H1 (cell line): ENCODE measurements at regions not wholly inside any gene's neighbourhood (a gene's known extent, or its start where the extent isn't known, plus 50 kb on each side); places are given as distances from the start of the nearest gene placed in this dataset.

Experiments
- CTCF ChIA-PET: fragments of 300-600 bp; sonication (Branson Sonifier 250); formaldehyde crosslinking; loops from one replicate; lab custom pipeline; 2021; ENCODE audit not compliant: partially characterized antibody; lab: Charles Lee
- POLR2A ChIA-PET: fragments of 300-600 bp; sonication (Branson Sonifier 250); formaldehyde crosslinking; loops from one replicate; lab custom pipeline; 2021; ENCODE audit warnings: inconsistent platforms; ENCODE audit not compliant: partially characterized antibody; lab: Charles Lee
- DNase-seq, 2 experiments: peaks; one replicate each; pipeline versions ENCODE4 v3.0.0 to v3.0.0-alpha.2; 2010 to 2022; ENCODE audit warnings: low spot score in 2 of 2, low read depth in 1 of 2, mixed read lengths in 1 of 2
- FAIRE-seq: peaks from 2 replicates; lab custom pipeline; 2011; peaks lifted over from hg19 to GRCh38; lab: Jason Lieb, UNC
- H2AFZ ChIP-seq: 2 replicates; pipeline ENCODE4 v1.8.1; 2012; ENCODE audit warnings: low read length, inconsistent platforms
- H2AK5ac ChIP-seq: 2 replicates; pipeline ENCODE4 v1.6.1; 2013; ENCODE audit warnings: low read depth, low read length
- H2BK120ac ChIP-seq: replicated peaks from 2 replicates; pipeline ENCODE3; 2013; ENCODE audit warnings: low read depth, low read length, inconsistent platforms
- H2BK12ac ChIP-seq: 2 replicates; pipeline ENCODE4 v1.6.1; 2013; ENCODE audit warnings: low read depth, low read length
- H2BK15ac ChIP-seq: 2 replicates; pipeline ENCODE4 v1.6.1; 2013; ENCODE audit warnings: low read length
- H2BK20ac ChIP-seq: 2 replicates; pipeline ENCODE4 v1.6.1; 2013; ENCODE audit warnings: low read length
- H2BK5ac ChIP-seq: 2 replicates; pipeline ENCODE4 v1.6.1; 2013; ENCODE audit warnings: low read depth, low read length
- H3K14ac ChIP-seq: 2 replicates; pipeline ENCODE4 v1.6.1; 2013; ENCODE audit warnings: inconsistent platforms; ENCODE audit not compliant: insufficient read length
- H3K18ac ChIP-seq: 2 replicates; pipeline ENCODE4 v1.6.1; 2013; ENCODE audit warnings: low read length; ENCODE audit errors: extremely low read depth
- H3K23ac ChIP-seq: 2 replicates; pipeline ENCODE4 v1.6.1; 2013; ENCODE audit warnings: inconsistent platforms; ENCODE audit not compliant: insufficient read length
- H3K23me2 ChIP-seq: 2 replicates; pipeline ENCODE4 v1.6.1; 2013; ENCODE audit warnings: low read depth, low read length
- H3K27ac ChIP-seq: 2 replicates; pipeline ENCODE4 v1.6.1; 2011; ENCODE audit warnings: low read depth, low read length, inconsistent platforms
- H3K27me3 ChIP-seq, 4 experiments: replicated peaks in 1 of 4; 1 replicate in 1 of 4; 2 replicates in 3 of 4; pipeline versions ENCODE4 v1.6.1 to v1.8.1; 2011 to 2013; ENCODE audit warnings: low read length in 3 of 4, mild to moderate bottlenecking in 3 of 4, inconsistent platforms in 2 of 4, mixed read lengths in 2 of 4, moderate library complexity in 1 of 4; ENCODE audit not compliant: control insufficient read depth in 3 of 4, insufficient read depth in 3 of 4; ENCODE audit errors: extremely low read depth in 1 of 4
- H3K36me3 ChIP-seq, 4 experiments: 2 replicates each; pipeline versions ENCODE4 v1.6.1 to v1.8.1; 2011 to 2013; ENCODE audit warnings: mild to moderate bottlenecking in 4 of 4, low read length in 3 of 4, moderate library complexity in 2 of 4, control low read depth in 1 of 4, inconsistent platforms in 1 of 4; ENCODE audit not compliant: insufficient read depth in 4 of 4, control insufficient read depth in 2 of 4
- H3K4ac ChIP-seq: replicated peaks from 2 replicates; pipeline ENCODE3; 2013; ENCODE audit warnings: low read length, low read depth, mixed read lengths, inconsistent platforms; ENCODE audit not compliant: insufficient read length
- H3K4me1 ChIP-seq, 4 experiments: replicated peaks in 1 of 4; 1 replicate in 1 of 4; 2 replicates in 3 of 4; pipeline versions ENCODE4 v1.6.1 to v1.8.1; 2011 to 2013; ENCODE audit warnings: low read length in 3 of 4, inconsistent platforms in 2 of 4, mixed read lengths in 1 of 4; ENCODE audit not compliant: insufficient read depth in 4 of 4, control insufficient read depth in 3 of 4
- H3K4me2 ChIP-seq, 2 experiments: 2 replicates each; pipeline versions ENCODE4 v1.6.1 to v1.8.1; 2011 to 2013; ENCODE audit warnings: low read depth in 2 of 2, low read length in 2 of 2, control low read depth in 1 of 2, inconsistent platforms in 1 of 2, mild to moderate bottlenecking in 1 of 2; ENCODE audit not compliant: insufficient read depth in 1 of 2
- H3K4me3 ChIP-seq, 4 experiments: fragments of 200-600, 300-600 bp in 1 of 4; sonication (generic), shearing (Covaris generic), sonication (Bioruptor Twin) in 1 of 4; 2 replicates each; pipeline versions ENCODE4 v1.5.1 to v1.8.1; 2011 to 2016; ENCODE audit warnings: low read length in 4 of 4, low read depth in 3 of 4, control low read depth in 2 of 4, inconsistent platforms in 2 of 4, mild to moderate bottlenecking in 2 of 4, mixed read lengths in 1 of 4, moderate library complexity in 1 of 4; ENCODE audit not compliant: insufficient read depth in 2 of 4; ENCODE audit errors: extremely low read depth in 1 of 4
- H3K56ac ChIP-seq: replicated peaks from 2 replicates; pipeline ENCODE3; 2013; ENCODE audit warnings: low read depth, mild to moderate bottlenecking, mixed read lengths, low read length, inconsistent platforms; ENCODE audit not compliant: insufficient read length
- H3K79me1 ChIP-seq: 2 replicates; pipeline ENCODE4 v1.6.1; 2013; ENCODE audit warnings: low read depth, low read length, control low read depth
- H3K79me2 ChIP-seq, 2 experiments: 2 replicates each; pipeline versions ENCODE4 v1.6.1 to v1.8.1; 2012 to 2013; ENCODE audit warnings: low read length in 2 of 2, mild to moderate bottlenecking in 2 of 2, inconsistent platforms in 1 of 2; ENCODE audit not compliant: insufficient read depth in 2 of 2, control insufficient read depth in 1 of 2
- H3K9ac ChIP-seq, 4 experiments: replicated peaks in 1 of 4; 1 replicate in 1 of 4; 2 replicates in 3 of 4; pipeline versions ENCODE4 v1.6.1 to v1.8.1; 2011 to 2013; ENCODE audit warnings: low read depth in 3 of 4, low read length in 3 of 4, control low read depth in 2 of 4, mild to moderate bottlenecking in 2 of 4, moderate library complexity in 2 of 4, inconsistent platforms in 1 of 4; ENCODE audit errors: extremely low read depth in 1 of 4
- H3K9me3 ChIP-seq, 2 experiments: 2 replicates each; pipeline versions ENCODE4 v1.6.1 to v1.8.1; 2012 to 2013; ENCODE audit warnings: mild to moderate bottlenecking in 2 of 2, moderate library complexity in 2 of 2, control low read depth in 1 of 2, inconsistent platforms in 1 of 2, low read depth in 1 of 2, low read length in 1 of 2, mixed read lengths in 1 of 2; ENCODE audit not compliant: insufficient read depth in 2 of 2
- H4K20me1 ChIP-seq, 2 experiments: replicated peaks in 1 of 2; 2 replicates each; pipeline versions ENCODE3 to v1.8.1; 2011 to 2013; ENCODE audit warnings: inconsistent platforms in 2 of 2, low read length in 2 of 2, mild to moderate bottlenecking in 1 of 2; ENCODE audit not compliant: insufficient read depth in 2 of 2, control insufficient read depth in 1 of 2
- H4K5ac ChIP-seq: 2 replicates; pipeline ENCODE4 v1.6.1; 2013; ENCODE audit warnings: low read length, low read depth, mixed read lengths, inconsistent platforms; ENCODE audit not compliant: insufficient read length
- H4K8ac ChIP-seq: 2 replicates; pipeline ENCODE4 v1.8.0; 2013; ENCODE audit warnings: mild to moderate bottlenecking, moderate library complexity, low read length, inconsistent platforms; ENCODE audit not compliant: insufficient read depth; ENCODE audit errors: extremely low read depth
- H4K91ac ChIP-seq: replicated peaks from 2 replicates; pipeline ENCODE3; 2013; ENCODE audit warnings: low read length, mixed read lengths, inconsistent platforms; ENCODE audit not compliant: insufficient read length
- BCL11A ChIP-seq, 2 experiments: IDR thresholded peaks; one replicate each; pipeline ENCODE4 v1.6.1; 2011; ENCODE audit warnings: low read depth in 2 of 2, low read length in 2 of 2, mild to moderate bottlenecking in 2 of 2
- EGR1 ChIP-seq: IDR thresholded peaks from 2 replicates; pipeline ENCODE4 v1.6.1; 2011; ENCODE audit warnings: low read depth, low read length, borderline replicate concordance
- EZH2 ChIP-seq: fragments of 200-600 bp; sonication (generic); IDR thresholded peaks from 2 replicates; pipeline ENCODE4 v1.7.1; 2012; ENCODE audit warnings: low read depth, mild to moderate bottlenecking, moderate library complexity, low read length, inconsistent platforms; ENCODE audit not compliant: severe bottlenecking
- KDM4A ChIP-seq: IDR thresholded peaks from one replicate; pipeline ENCODE4 v1.7.1; 2012; ENCODE audit warnings: low read depth, mild to moderate bottlenecking, moderate library complexity, low read length, inconsistent platforms; ENCODE audit not compliant: severe bottlenecking
- KDM5A ChIP-seq: fragments of 200-600 bp; IDR thresholded peaks from 2 replicates; pipeline ENCODE4 v1.7.1; 2012; ENCODE audit warnings: mild to moderate bottlenecking, low read length, inconsistent platforms, mixed read lengths
- PHF8 ChIP-seq: fragments of 200-600 bp; sonication (generic); conservative IDR thresholded peaks from 2 replicates; pipeline ENCODE4 v1.7.1; 2012; ENCODE audit warnings: low read depth, mild to moderate bottlenecking, inconsistent platforms, low read length, moderate library complexity
- SP1 ChIP-seq: IDR thresholded peaks from 2 replicates; pipeline ENCODE4 v1.6.1; 2011; ENCODE audit warnings: low read depth, low read length
- SP4 ChIP-seq: IDR thresholded peaks from 2 replicates; pipeline ENCODE4 v1.6.1; 2012; ENCODE audit warnings: low read length, inconsistent platforms
- TAF1 ChIP-seq: IDR thresholded peaks from 2 replicates; pipeline ENCODE4 v1.6.1; 2011; ENCODE audit warnings: mild to moderate bottlenecking, low read depth, low read length
- WGBS, 2 experiments: shearing (Covaris generic) in 1 of 2; methylation state at CpG; one replicate each; pipeline versions ENCODE4 v1.1.6 to v1.1.7; 2013 to 2015; ENCODE audit warnings: low lambda C conversion rate in 2 of 2, mixed read lengths in 2 of 2, inconsistent platforms in 1 of 2, low coverage in 1 of 2, missing lambda C conversion rate in 1 of 2; ENCODE audit not compliant: insufficient replicate concordance in 2 of 2, insufficient coverage in 1 of 2, insufficient read length in 1 of 2; ENCODE audit errors: extremely low coverage in 1 of 2, missing lambda C conversion rate in 1 of 2; 5-methylcytosine and 5-hydroxymethylcytosine counted together
- TF ChIP-seq, protein P1 (sequence below): IDR thresholded peaks from 2 replicates; pipeline ENCODE4 v1.6.1; 2012; ENCODE audit warnings: inconsistent platforms
- TF ChIP-seq, protein P2 (sequence below): IDR thresholded peaks from 2 replicates; pipeline ENCODE4 v1.6.1; 2012; ENCODE audit warnings: inconsistent platforms
- TF ChIP-seq, protein P3 (sequence below): IDR thresholded peaks from 2 replicates; pipeline ENCODE4 v1.6.1; 2011; ENCODE audit warnings: low read length, improper control_type of control experiment

DNA sequence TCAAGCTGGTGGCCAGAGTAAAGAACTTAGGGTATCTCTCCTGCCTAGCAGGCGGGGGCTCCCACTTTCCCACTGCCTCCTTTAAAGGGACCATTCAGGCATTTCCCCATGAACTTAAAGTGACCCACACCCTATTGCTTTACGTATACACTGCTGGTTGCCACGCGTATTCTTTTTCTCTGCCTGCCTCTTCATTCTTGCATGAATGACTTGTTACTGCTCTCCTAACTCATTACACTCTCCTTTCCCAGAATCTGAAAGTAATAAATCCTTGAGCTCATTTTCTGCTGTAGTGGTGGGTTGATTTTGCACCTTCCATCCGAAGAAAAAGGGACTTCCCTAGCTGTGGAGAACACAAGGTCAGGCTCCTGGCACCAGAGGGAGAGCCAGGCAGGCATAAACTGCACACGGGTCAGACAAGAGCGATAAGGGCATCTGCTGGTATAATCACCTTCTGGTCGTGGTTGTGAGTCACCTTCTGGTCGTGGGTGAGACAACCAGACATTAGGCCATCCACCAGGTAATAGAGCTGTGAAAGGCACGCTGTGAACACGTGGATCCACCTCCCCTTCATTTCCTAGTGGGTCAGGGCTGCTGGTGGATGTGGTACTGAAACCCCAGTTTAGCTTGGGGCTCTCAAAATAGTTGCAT lies 950.3 kb downstream of the SOCS6 start:
- Histone ChIP-seq H3K56ac (no peak overlapping the region), H3K9me3 (peaks cover 54 to 56% of the 10 kb centered on the region in 2 experiments), H3K9ac (no peak overlapping the region), H3K27ac (no peak overlapping the region), H3K4me1 (no peaks in the 10 kb centered on the region), H2BK5ac (no peak overlapping the region), H4K5ac (no peak overlapping the region), H2BK15ac (no peak overlapping the region), H3K4ac (no peak overlapping the region), H4K8ac (no peak overlapping the region), H3K27me3 (no peaks in the 10 kb centered on the region), H2BK12ac (no peak overlapping the region), H2BK20ac (no peak overlapping the region), H3K14ac (no peak overlapping the region), H3K79me2 (no peaks in the 10 kb centered on the region), H2BK120ac (no peak overlapping the region), H3K4me3 (no peak overlapping the region), H2AK5ac (no peak overlapping the region), H3K23ac (no peak overlapping the region), H4K20me1 (no peaks in the 10 kb centered on the region), H3K23me2 (no peaks in the 10 kb centered on the region), H3K4me2 (no peak overlapping the region), H2AFZ (no peak overlapping the region), H4K91ac (no peak overlapping the region), H3K79me1 (no peaks in the 10 kb centered on the region), H3K36me3 (no peaks in the 10 kb centered on the region), H3K18ac (no peak overlapping the region)
- DNase-seq (no peak), FAIRE-seq (no peak)
- TF ChIP-seq SP4 (no peak), BCL11A (IDR thresholded peaks at IDR 0.05; ENCODE audit: low read depth in 2 of 2, low read length in 2 of 2) (no peak), SP1 (no peak), KDM4A (no peak), EZH2 (no peak), KDM5A (no peak), EGR1 (no peak), TAF1 (no peak), PHF8 (no peak)
- TF ChIP-seq, protein P1, sequence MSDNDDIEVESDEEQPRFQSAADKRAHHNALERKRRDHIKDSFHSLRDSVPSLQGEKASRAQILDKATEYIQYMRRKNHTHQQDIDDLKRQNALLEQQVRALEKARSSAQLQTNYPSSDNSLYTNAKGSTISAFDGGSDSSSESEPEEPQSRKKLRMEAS = no peak
- TF ChIP-seq, protein P2, sequence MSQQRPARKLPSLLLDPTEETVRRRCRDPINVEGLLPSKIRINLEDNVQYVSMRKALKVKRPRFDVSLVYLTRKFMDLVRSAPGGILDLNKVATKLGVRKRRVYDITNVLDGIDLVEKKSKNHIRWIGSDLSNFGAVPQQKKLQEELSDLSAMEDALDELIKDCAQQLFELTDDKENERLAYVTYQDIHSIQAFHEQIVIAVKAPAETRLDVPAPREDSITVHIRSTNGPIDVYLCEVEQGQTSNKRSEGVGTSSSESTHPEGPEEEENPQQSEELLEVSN = no peak
- TF ChIP-seq, protein P3, sequence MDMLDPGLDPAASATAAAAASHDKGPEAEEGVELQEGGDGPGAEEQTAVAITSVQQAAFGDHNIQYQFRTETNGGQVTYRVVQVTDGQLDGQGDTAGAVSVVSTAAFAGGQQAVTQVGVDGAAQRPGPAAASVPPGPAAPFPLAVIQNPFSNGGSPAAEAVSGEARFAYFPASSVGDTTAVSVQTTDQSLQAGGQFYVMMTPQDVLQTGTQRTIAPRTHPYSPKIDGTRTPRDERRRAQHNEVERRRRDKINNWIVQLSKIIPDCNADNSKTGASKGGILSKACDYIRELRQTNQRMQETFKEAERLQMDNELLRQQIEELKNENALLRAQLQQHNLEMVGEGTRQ = no peak
- POLR2A ChIA-PET = no interaction called here
- 65% methylated on average over 11 of the region's 11 CpGs; no CpG with 5 or more reads in 1 of the 2 experiments for WGBS, 2 experiments
- CTCF ChIA-PET = no interaction called here
